Karpas-422 (cell line): ENCODE measurements at regions not wholly inside any gene's neighbourhood (a gene's known extent, or its start where the extent isn't known, plus 50 kb on each side); places are given as distances from the start of the nearest gene placed in this dataset.

Experiments used
- DNase-seq: peaks from one replicate; pipeline ENCODE4 v3.0.0-alpha.2; 2015
- H2AFZ ChIP-seq: fragments of 200-600 bp; sonication (generic); 2 replicates; pipeline ENCODE4 v1.6.1; 2014; ENCODE audit warnings: antibody characterized with exemption, low read length, mixed read lengths
- H3K27ac ChIP-seq: fragments of 200-600 bp; sonication (generic); 2 replicates; pipeline ENCODE4 v1.5.1; 2014; ENCODE audit warnings: mild to moderate bottlenecking, low read length, moderate library complexity
- H3K27me3 ChIP-seq: fragments of 200-600 bp; sonication (generic); 2 replicates; pipeline ENCODE4 v1.6.1; 2014; ENCODE audit warnings: low read length, mixed read lengths
- H3K36me3 ChIP-seq: fragments of 200-600 bp; sonication (generic); 2 replicates; pipeline ENCODE4 v1.6.1; 2014; ENCODE audit warnings: low read length, mixed read lengths; ENCODE audit not compliant: insufficient read depth
- H3K4me1 ChIP-seq: fragments of 200-600 bp; sonication (generic); 2 replicates; pipeline ENCODE4 v1.6.1; 2014; ENCODE audit warnings: mild to moderate bottlenecking, low read length, mixed read lengths
- H3K4me2 ChIP-seq: fragments of 200-600 bp; sonication (generic); 2 replicates; pipeline ENCODE4 v1.6.1; 2014; ENCODE audit warnings: low read length, low read depth, mild to moderate bottlenecking; ENCODE audit not compliant: poor library complexity, severe bottlenecking
- H3K4me3 ChIP-seq: fragments of 200-600 bp; sonication (generic); 2 replicates; pipeline ENCODE4 v1.5.1; 2014; ENCODE audit warnings: mild to moderate bottlenecking, antibody characterized with exemption, low read length, mixed read lengths
- H3K79me2 ChIP-seq: fragments of 200-600 bp; sonication (generic); 2 replicates; pipeline ENCODE4 v1.6.1; 2014; ENCODE audit warnings: mild to moderate bottlenecking, low read length, mixed read lengths
- H3K9ac ChIP-seq: fragments of 200-600 bp; sonication (generic); 2 replicates; pipeline ENCODE4 v1.6.0; 2014; ENCODE audit warnings: low read length
- H3K9me2 ChIP-seq: fragments of 200-600 bp; sonication (generic), shearing (Covaris generic); replicated peaks from 2 replicates; pipeline ENCODE4 v1.6.0; 2014; ENCODE audit warnings: mild to moderate bottlenecking, low read length, moderate library complexity; ENCODE audit not compliant: insufficient read depth
- H3K9me3 ChIP-seq: fragments of 300-700, 200-600 bp; sonication (generic); 2 replicates; pipeline ENCODE4 v1.6.1; 2014; ENCODE audit warnings: low read length, mixed read lengths
- H4K20me1 ChIP-seq: fragments of 200-600 bp; sonication (generic); 2 replicates; pipeline ENCODE4 v1.6.1; 2014; ENCODE audit warnings: mild to moderate bottlenecking, antibody characterized with exemption, low read length, low read depth; ENCODE audit not compliant: insufficient read depth

DNA sequence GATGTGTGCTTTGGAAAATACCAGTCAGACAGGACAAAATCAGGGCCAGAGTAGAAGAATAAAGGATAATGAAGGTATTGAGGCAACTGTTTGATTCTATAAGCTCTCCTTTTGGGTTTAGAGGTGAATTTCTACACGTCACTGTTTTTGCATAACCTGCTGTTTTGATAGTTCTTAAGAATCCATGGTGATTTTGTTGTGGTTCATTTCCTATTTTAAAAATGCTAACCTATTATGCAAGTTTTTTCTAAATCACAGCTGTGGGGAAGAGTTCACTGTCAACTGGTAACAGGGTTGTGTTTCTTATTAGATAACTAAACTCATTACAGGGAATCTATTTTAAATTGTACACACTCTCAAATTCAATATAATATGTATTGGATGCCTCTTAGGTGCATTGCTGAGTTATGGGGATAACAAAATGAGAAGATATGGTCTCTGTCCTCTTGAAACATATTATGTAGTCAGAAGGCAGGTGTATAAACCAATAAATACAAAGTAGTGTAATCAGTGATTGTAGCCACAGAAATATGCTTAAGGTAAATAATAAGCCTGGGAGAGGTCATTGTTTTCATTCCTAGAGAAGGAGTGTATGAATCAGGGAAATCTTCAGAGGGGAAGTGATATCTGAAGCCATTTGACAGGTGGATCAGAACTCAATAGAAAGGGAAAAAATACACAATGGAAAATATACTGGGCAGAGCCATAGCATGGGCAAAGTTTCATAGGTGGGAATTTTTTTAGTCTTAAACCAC, 192.5 kb downstream of the FAT3 start:
- H3K27ac ChIP-seq = no peak overlapping the region
- H2AFZ ChIP-seq = no peak overlapping the region
- no peak for DNase-seq
- no peaks in the 10 kb centered on the region for H3K36me3 ChIP-seq
- H3K79me2 ChIP-seq = no peaks in the 10 kb centered on the region
- no peak overlapping the region for H3K4me2 ChIP-seq
- no peak overlapping the region for H3K9ac ChIP-seq
- H3K4me1 ChIP-seq = no peaks in the 10 kb centered on the region
- H3K4me3 ChIP-seq = no peak overlapping the region
- H4K20me1 ChIP-seq = no peaks in the 10 kb centered on the region
- peaks cover 3% of the 10 kb centered on the region; the same call in 1 of the 2 replicates for H3K9me3 ChIP-seq
- H3K9me2 ChIP-seq = no peaks in the 10 kb centered on the region; the same call in 1 of the 2 replicates
- H3K27me3 ChIP-seq = no peaks in the 10 kb centered on the region

DNA sequence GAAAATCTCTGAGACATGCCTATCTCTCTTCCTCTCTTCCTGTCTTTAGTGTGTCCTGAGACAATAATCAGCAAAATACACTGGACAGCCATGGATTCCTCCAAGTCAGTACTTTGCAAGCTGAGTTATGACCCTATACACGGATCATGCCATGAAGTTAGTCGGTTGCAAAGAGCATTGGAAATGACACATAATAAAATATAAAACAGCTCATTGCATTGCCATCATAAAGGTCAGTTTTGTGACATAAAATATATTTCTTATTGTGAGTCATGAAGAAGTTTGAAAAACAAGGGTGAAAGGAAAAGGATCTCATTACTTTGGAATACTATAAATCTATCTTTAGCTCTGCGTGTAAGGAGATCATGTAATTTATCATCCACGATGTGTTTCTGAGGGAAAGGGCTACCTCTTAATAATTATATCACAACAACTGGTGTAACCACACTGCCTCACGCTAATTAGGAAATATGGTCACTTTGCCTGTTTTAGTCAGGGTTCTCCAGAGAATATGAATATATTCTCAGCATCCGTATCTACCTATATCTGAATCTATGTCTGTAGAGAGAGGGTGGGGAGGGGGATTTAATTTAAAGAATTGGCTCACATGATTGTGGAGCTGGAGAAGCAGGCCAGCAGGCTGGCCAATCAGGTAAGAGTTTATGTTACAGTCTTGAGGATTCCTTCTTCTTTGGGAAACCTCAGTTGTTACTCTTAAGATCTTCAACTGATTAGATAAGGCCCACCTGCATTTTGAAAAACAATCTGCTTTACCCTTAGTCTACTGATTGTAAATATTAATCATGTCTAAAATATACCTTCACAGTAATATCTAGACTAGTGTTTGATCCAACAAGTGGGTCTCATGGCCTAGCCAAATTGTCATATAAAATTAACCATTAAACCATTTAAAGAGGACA, 198.8 kb downstream of the FAT3 start:
- H3K9ac ChIP-seq = no peak overlapping the region
- H3K4me1 ChIP-seq = no peaks in the 10 kb centered on the region
- H3K27ac ChIP-seq = no peak overlapping the region
- H3K9me3 ChIP-seq = no peaks in the 10 kb centered on the region; the same call in 1 of the 2 replicates
- H3K36me3 ChIP-seq = no peaks in the 10 kb centered on the region
- no peak overlapping the region for H3K4me3 ChIP-seq
- no peak for DNase-seq
- H3K9me2 ChIP-seq = no peaks in the 10 kb centered on the region
- H2AFZ ChIP-seq = no peak overlapping the region
- no peaks in the 10 kb centered on the region for H4K20me1 ChIP-seq
- H3K4me2 ChIP-seq = no peak overlapping the region
- no peaks in the 10 kb centered on the region for H3K79me2 ChIP-seq
- no peaks in the 10 kb centered on the region for H3K27me3 ChIP-seq

DNA sequence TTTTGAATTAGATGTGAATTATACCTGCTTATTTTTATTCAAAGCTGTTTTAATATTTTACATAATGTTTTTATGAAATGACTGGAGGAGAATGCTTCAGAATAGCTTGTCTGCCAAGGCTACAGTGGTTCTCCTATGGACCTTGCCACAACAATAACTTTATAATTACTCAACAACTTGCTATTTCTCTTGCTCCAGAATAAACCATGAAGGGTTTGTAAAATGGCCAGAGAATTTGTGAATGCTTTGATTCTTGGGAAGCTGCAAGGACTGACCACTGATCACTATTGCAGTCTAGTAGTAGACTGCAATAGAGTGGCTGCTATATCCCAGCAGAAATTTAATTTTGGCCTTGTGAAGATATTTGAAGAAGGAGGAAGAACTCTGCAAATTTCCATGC, 199.7 kb downstream of the FAT3 start:
- Histone ChIP-seq H3K4me1 (no peaks in the 10 kb centered on the region), H2AFZ (no peak overlapping the region), H3K27ac (no peak overlapping the region), H3K4me2 (no peak overlapping the region), H4K20me1 (no peaks in the 10 kb centered on the region), H3K79me2 (no peaks in the 10 kb centered on the region), H3K4me3 (no peak overlapping the region), H3K36me3 (no peaks in the 10 kb centered on the region), H3K9me3 (no peaks in the 10 kb centered on the region; the same call in 1 of the 2 replicates), H3K9me2 (no peaks in the 10 kb centered on the region), H3K9ac (no peak overlapping the region), H3K27me3 (no peaks in the 10 kb centered on the region)
- DNase-seq = no peak

DNA sequence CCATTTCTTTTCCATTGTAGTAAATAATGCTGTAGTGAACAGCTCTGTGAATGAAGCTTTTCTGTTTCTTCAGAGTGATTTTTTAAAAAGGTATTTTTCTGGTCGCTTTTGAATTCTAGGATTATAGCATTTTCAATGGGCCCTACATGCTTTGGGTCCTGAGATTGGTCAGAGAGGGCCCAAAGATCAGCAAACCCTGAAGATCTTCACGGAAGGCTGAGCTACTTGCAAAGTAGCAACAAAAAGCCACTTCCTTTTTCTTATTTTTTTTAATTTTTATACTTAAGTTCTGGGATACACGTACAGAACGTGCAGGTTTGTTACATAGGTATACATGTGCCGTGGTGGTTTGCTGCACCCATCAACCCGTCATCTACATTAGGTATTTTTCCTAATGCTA, 200.5 kb downstream of the FAT3 start:
- DNase-seq = no peak
- Histone ChIP-seq H3K36me3 (no peaks in the 10 kb centered on the region), H3K4me2 (no peak overlapping the region), H3K4me1 (no peaks in the 10 kb centered on the region), H3K27ac (no peak overlapping the region), H3K79me2 (no peaks in the 10 kb centered on the region), H3K9ac (no peak overlapping the region), H2AFZ (no peak overlapping the region), H3K9me3 (no peaks in the 10 kb centered on the region; the same call in 1 of the 2 replicates), H3K9me2 (no peaks in the 10 kb centered on the region), H3K27me3 (no peaks in the 10 kb centered on the region), H3K4me3 (no peak overlapping the region), H4K20me1 (no peaks in the 10 kb centered on the region)

DNA sequence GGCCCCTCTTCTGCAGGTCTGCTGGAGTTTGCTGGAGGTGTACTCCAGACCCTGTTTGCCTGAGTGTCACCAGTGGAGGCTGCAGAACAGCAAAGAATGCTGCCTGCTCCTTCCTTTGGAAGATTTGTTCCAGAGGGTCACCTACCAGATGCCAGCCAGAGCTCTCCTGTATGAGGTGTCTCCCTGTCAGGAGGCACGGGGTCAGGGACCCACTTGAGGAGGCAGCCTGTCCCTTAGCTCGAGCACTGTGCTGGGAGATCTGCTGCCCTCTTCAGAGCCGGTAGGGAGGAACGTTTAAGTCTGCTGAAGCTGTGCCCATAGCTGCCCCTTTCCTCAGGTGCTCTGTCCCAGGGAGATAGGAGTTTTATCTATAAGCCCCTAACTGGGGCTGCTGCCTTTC, 207.9 kb downstream of the FAT3 start:
- no peaks in the 10 kb centered on the region for H3K27me3 ChIP-seq
- H3K79me2 ChIP-seq = no peaks in the 10 kb centered on the region
- no peak overlapping the region for H3K9ac ChIP-seq
- no peaks in the 10 kb centered on the region; the same call in 1 of the 2 replicates for H3K9me3 ChIP-seq
- H3K4me1 ChIP-seq = no peaks in the 10 kb centered on the region
- H2AFZ ChIP-seq = no peak overlapping the region
- no peaks in the 10 kb centered on the region for H3K36me3 ChIP-seq
- no peak overlapping the region for H3K27ac ChIP-seq
- H3K4me2 ChIP-seq = no peak overlapping the region
- H3K9me2 ChIP-seq = no peaks in the 10 kb centered on the region
- no peak for DNase-seq
- no peak overlapping the region for H3K4me3 ChIP-seq
- H4K20me1 ChIP-seq = no peaks in the 10 kb centered on the region

DNA sequence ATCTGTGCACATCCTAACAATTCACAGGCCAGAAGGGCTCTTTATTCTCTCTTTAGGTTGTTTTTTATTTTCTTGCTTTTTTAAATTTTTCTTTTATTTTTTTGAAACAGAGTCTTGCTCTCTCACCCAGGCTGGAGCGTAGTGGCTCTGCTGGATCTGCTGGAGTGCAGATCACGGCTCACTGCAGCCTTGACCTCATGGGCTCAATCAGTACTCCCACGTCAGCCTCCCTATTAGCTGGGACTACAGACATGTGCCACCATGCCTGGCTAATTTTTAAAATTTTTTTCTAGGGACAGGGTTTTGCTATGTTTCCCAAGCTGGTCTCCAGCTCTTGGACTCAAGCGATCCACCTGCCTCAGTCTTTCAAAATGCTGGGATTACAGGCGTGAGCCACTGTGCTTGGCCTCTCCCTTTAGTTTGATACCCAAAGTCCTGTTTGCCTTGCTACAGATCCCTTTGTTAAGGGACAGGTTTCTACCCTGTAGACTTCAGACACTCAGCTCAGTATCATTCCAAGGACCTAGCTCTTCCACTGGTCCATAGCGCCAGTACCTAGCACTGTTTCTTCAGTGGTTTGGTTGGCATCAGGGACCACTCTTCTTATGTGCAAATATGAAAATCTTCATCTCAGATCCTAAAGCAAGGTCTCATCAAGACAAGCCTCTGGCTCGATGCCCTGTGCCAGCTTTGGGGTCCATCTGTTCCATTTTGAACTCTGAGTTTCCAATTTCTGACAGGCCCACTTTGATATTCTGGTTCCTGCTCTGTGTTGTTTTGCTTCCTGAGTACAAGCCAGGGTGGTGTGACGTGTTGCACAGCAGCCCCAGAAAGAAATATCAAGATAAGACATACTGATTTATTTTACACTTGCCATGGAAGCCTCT, 211.7 kb downstream of the FAT3 start:
- DNase-seq = no peak
- no peak overlapping the region for H3K27ac ChIP-seq

DNA sequence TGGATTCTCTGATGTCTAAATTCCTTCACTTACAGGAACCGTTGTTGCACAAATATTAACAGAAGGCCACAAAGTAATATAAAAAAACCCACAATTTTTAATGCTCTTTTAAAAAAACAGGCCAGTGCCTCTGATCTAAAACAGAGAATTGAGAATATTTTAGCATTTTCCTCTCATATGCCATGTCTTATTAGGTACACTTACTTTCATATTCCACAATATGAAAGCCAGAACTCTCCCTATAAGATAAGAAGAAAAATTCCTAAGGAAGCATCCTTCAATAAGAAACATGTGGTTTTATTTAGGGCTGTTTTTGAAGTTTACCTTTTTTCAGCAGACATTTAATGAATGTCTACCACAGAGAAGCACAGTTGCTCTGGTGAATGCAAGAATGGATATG, 214.5 kb downstream of the FAT3 start:
- H3K9ac ChIP-seq = no peak overlapping the region
- no peaks in the 10 kb centered on the region for H3K9me3 ChIP-seq
- H3K36me3 ChIP-seq = no peaks in the 10 kb centered on the region
- H3K4me3 ChIP-seq = no peak overlapping the region
- H4K20me1 ChIP-seq = no peaks in the 10 kb centered on the region
- H3K27ac ChIP-seq = no peak overlapping the region
- H3K4me2 ChIP-seq = no peak overlapping the region
- no peaks in the 10 kb centered on the region for H3K79me2 ChIP-seq
- no peaks in the 10 kb centered on the region for H3K4me1 ChIP-seq
- H3K9me2 ChIP-seq = no peaks in the 10 kb centered on the region
- DNase-seq = no peak
- no peak overlapping the region for H2AFZ ChIP-seq
- no peaks in the 10 kb centered on the region for H3K27me3 ChIP-seq

More for the DNA sequence above, 211.7 kb downstream of the FAT3 start:
- Histone ChIP-seq H3K9me2 (no peaks in the 10 kb centered on the region), H3K9ac (no peak overlapping the region), H3K79me2 (no peaks in the 10 kb centered on the region), H3K4me1 (no peaks in the 10 kb centered on the region), H3K4me2 (no peak overlapping the region), H3K9me3 (no peaks in the 10 kb centered on the region; the same call in 1 of the 2 replicates), H3K27me3 (no peaks in the 10 kb centered on the region), H3K4me3 (no peak overlapping the region), H3K36me3 (no peaks in the 10 kb centered on the region), H2AFZ (no peak overlapping the region), H4K20me1 (no peaks in the 10 kb centered on the region)
